ENCODE measurements at regions not wholly inside any gene's neighbourhood (a gene's known extent, or its start where the extent isn't known, plus 50 kb on each side); places are given as distances from the start of the nearest gene placed in this dataset.

DNA sequence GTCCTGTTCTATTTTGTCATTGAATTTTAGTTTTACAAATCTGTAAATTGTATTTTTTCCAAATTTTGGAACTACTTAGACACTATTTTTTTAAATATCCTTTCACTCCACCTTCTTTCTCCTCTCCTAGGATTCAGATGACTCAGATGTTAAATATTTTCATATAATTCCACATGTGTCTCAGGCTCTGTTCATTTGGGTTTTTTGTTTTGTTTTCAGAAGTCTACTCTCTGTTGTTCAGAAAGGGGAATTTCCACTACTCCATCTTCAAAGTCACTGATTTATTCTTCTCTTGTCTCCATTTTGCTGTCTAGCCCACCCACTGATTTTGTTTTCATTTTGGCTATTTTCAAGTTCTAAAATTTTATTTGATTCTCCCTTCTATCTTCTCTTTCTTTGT lies 264.0 kb upstream of the SLIT2 start:
- DNase-seq: no peak

DNA sequence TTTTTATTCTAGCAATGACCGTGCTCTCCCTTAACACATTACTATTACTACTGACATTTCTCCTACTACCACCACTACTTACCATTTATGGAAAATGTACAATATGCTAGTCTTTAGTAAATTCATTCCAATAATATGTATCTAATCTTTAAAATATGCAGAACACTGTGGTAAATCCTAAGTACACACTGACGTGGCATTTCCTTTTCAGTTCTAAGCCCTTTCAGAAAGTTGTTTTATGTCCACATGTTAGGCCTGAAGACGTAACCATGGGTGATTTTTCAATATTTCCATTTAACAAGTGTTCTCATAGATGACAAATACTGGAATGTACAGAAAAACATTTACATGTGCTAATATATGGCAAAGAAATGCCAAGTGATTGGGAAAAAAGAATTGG lies 268.6 kb upstream of the SLIT2 start:
- DNase-seq: no peak

DNA sequence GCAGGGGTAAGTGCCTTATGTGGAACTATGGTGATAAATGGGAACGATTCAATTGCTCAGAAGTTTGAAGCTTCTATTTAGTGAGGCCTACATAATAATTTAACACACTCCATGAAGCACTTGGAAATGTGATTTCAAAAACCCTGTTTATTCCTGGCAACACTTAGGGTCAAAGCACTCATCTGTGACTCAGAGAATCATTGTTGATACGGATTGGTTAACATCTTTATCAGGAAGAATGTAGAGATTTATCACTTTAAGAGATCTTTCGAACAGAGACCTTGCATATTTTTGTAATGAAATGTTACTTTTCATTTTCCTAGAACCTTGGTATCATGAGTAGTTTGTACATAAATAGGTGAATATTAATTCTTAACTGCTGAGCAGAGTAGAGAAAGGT lies 269.1 kb upstream of the SLIT2 start:
- no peak for DNase-seq

DNA sequence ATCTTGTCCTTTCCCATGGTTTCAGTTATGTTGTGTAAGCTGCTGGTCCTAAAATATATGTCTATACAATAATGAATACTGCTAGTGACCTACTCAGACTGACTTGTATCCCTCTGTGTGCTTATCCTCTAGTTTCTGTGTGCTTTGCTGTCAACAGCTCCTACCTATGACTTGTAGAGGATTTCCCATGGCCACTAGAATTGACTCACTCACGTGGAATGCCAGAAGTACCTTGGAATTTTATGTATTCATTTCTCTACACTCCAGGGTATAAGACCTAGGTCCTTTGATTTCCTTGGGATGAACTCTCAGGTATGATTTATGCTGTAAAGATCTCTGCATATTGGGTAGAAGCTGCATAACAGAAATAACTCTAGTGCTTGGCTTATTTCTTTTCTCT lies 279.9 kb upstream of the SLIT2 start:
- no peak for DNase-seq

DNA sequence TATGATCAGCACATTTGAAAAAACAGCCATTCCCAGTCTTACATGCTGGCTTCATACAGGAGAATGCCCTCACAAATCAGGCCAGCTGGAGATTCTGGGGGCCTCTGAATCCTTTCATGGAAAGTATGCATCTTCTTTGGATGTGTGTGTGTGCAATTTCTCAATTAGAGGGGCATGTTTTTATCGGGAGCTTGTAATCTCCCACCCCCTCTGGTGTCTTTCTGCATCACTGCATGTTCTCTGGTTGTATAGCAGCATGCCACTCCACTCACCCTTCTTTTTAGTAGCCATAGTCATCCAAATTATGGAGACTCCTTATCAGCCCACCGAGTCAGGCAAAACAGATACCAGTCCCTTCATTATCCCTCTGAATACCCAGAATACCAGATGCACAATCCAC lies 282.2 kb upstream of the SLIT2 start:
- no peak for DNase-seq

DNA sequence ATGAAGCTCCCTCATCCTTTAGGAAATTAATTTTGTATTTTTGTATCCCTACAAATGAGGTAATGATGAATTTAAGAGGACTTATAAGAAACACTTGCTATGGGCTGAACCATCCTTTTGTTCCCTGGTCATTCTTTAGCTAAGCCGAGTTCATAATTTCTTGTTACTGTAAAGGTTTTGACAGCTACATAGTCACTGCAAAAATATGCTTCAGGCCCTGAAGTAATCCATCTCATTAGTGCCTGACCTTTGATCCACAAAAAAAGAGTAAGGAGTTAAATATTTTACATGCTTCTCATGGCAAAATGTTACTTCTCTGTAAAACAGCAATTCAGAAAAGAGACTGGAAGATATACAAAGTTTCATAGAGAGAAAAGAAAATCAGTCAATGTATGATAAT lies 290.6 kb upstream of the SLIT2 start:
- DNase-seq: no peak

DNA sequence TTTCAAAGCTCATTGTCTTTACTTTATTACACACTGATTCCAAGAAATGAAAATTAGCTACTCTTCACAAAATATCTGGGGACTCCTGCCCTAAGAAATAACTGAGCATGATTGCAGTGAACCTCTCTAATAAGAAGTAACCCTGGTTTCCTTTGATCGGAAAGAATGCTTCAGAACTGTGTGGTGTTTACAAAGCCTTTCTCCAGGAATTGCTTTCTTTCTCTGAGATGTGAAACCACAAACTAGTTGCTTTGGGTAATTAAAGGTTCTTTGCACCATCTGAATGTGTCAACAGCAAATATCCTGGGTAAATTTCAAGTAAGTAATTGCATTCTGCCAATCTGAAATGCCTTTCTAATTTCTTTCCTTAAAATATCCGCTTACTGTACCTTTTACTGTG lies 292.9 kb upstream of the SLIT2 start:
- DNase-seq: no peak

DNA sequence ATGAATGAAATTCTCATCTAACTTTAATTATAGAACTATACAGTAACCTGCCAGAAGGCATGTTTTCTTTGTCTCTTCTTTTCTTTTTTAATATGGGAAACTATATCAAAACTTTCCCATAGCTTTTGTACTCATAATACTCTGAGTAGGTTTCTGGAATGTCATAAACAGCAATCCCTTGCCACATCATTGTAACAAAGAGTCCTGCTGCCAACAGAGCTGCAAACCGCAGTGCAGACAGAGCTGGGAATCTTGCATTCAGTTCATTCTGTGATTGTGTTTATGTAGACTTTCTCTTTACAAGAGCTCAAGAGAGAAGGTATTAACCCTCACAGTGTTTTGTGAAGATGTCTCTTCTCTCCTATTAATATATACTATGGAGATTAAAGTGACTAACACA lies 304.4 kb upstream of the SLIT2 start:
- DNase-seq: no peak

DNA sequence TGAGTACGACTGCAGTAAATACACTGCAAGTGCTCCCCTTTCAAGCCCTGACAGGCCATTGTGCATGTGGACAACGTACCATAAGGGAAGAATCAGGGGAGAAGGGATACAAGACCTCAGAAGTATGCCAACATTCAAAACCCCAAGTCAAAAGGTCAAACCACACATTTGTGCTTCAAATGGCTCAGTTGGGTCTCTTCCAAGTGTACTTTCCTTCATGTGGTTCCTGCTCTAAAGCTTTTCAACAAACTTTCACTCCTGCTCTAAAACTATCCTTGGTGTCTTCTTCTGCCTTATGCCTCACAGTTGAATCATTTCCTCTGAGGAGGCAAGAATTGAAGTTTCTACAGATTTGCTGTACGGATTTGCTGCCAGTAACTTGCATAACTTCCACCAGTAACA lies 305.7 kb upstream of the SLIT2 start:
- no peak for DNase-seq

DNA sequence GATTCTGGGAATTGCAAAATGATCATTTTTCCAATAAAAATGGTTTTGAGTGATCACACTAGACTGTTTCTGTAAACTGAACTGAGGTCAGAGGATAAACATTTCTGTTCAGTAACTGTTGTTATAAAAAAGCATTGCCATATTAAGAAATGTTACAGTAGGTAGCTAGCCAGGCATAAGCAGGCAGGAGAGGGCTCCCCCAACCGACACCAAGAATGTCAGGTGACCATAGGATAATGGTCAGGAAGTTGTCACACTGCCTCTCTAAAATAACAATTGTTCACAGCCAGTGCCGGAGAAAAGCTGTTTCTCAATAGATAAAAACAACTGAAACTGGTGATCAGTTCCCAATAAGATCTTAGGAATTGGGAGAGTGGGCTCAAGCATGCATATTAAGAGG lies 306.2 kb upstream of the SLIT2 start:
- no peak for DNase-seq

DNA sequence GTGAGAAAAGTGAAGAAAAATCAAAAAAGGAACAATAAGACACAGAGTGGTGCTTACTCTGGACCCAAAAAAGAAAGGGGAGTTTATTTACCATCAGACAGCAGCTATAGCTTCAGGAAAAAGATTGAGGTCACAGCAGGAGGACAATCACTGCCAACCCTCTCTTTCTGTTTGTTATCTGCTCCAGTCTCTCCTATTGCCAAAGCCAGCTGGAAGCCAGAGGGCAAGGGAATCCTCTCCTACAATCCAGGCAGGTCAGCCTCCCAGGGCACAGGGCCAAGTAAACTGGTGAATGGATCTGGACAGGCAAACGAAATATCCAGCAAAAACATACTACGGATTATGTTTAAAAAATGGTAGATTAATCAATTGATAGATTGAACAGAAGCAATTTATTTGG lies 306.9 kb upstream of the SLIT2 start:
- DNase-seq: no peak

DNA sequence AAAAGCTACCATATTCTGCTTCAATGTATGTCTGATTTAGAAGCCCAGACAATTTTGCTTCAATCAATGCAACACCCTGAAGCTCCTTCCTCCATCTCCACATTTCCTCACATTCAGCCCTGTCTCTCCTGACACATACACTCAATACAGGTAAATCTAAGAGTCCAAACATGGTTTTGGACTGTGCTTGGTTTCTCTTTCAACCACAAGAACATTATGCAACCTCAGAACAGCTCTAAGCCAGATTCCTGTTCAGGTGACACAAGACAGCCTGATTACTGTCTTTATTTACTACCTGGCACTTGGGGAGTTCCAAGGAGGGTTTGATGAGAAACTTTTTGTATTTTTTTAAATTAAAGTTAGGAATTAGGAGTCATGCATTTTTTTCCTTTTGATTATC lies 307.5 kb upstream of the SLIT2 start:
- no peak for DNase-seq

DNA sequence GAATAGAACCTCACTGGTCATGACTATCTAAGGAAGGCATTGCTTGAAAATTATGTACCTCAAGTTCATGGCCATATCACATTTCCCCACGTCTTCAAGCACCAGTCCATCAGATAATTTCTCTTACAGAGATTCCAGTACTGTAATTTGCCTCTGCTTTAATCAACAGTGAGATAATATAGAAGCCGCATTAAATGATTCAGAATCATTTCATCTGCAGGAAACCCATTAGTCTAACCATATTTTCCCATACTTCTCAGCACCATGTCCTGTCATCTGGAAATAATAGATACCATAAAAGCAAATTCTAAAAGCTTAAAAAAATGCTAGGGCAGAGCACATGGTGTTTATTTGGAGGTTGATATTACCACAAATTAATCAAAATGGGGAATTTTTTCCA lies 310.3 kb upstream of the SLIT2 start:
- no peak for DNase-seq

DNA sequence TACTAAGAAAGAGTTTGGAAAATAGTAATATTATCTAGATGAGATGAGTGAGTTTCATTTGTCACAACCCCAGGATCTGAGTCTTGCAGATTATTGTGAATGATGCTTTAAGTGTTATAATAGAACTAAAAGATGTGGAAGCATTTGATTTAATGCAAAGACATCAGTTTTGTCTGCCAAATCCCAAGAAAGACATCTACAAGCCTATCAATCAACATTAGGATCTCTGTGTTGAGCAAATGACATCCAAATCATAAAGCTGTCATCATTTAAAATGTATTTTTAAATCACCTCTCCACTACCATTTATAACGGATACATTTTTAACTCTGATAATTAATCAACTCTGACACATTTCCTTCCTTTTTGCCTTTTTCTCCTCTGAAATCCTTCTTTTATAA lies 310.8 kb upstream of the SLIT2 start:
- no peak for DNase-seq

DNA sequence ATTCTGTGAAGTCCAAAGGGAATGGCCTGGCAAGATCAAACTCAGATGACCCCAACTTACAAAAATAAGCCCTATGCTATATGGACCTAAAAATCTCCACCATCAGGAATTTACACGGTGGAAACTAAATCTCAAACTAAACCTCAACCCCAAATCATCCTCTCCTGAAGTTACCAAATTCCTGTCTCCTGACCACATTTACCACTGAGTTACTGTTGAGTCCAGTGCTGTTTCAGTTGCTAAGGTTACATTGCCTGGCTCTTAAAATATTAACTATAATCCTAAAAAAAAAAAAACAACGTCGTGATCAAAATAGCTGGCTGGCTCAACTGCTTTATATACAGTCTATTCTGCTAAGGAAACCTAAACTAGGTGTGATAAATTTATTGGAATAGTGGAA lies 315.2 kb upstream of the SLIT2 start:
- DNase-seq: no peak

DNA sequence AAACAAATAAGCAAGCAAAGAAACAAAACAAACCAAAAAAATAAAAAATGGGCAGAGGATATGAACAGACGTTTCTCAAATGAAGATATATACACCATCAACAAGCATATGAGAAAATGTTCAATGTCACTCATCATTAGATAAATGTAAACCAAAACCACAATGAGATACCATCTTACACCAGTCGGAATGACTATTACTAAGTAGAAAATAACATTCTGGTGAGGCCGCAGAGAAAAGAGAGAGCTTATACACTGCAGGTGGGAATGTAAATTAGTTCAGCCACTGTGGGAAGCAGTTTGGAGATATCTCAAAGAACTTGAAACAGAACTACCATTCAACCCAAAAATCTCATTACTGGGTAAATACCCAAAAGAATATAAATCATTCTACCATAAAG lies 321.0 kb upstream of the SLIT2 start:
- DNase-seq: no peak

DNA sequence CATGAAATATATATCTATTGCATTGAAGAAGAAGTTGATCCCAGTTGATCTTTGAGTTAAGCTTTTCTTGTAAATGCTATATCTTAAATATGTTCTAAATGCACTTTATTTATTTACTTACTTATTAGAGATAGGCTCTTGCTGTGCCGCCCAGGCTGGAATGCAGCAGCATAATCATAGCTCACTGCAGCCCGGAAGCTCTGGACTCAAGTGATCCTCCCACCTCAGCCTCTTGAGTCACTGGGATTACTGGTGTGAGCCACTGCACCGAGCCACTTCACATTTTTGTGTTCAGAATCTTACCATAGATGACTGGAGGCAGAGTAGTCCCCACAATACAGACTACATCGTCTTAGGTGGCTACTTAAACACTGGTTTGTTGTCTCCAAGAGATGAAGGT lies 324.3 kb upstream of the SLIT2 start:
- DNase-seq: no peak

DNA sequence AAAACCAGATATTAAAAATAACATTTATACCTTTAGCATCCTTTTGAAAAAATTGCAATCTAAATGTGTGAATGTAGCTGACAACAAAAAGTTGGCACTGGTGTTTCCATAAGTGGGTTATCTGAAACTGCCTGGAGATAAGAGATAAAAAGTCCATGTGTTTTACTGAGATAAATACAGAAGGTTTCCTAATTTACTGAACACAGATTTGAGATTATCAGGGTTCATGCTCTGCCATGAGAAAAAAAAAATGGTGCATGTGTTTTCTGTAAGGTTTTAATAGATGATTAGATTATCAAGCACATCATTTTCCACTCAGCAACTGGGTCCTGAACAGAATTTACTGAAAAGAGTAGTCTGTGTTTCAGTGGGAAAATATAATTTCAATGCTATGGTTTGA lies 326.2 kb upstream of the SLIT2 start:
- DNase-seq: no peak

DNA sequence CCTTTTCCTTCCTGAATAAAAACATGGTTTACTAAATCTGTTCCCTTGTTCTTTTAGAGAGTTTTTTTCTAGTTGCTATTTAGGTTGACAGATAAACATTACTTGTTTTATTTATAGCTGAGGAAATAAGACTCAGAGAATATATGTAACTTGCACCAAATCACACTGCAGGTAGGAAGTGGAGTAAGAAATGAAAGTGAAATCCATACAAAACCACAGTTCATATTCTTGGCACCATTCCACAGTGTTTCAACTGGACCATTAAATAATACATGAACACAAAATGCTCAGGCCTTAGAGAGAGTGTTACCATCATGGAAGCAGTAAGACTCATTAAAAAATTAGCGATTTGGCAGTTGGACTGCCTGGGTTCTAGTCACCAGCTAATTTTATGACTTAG lies 326.9 kb upstream of the SLIT2 start:
- DNase-seq: no peak

DNA sequence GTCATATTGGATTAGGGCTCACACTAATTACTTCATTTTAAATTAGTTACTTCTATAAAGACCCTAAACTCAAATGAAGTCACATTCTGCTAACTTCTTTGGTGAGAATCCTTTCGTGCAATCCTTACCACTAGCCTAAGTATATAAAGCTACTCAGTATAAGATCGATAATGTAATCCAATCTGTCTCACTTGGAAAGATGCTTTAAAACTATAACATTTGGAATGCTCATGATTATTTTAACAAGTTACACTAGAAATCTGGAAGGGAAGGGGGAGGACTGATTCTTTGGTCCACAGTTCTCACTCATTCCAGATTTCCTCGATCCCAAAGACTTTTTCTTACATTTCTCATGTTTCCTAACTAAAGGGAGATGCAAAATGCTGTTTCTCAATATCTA lies 336.4 kb upstream of the SLIT2 start:
- no peak for DNase-seq

DNA sequence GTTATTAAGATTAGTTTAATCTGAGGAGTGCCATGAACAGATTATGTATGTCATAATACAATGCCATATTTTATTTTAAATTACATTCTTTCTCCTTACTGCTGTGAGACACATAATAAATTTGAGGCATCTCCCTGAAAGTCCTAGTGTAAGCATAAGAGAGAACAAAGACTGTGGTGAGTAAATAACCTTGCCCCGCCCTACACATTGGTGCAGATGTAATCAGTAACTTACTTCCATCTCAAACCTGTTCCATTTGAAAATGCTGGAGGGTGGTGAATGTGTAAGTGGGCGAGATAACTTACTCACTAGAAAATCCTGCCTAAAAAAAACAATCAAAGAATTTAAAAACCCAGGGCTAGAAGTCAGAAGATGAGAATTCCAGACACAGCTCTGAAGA lies 338.1 kb upstream of the SLIT2 start:
- DNase-seq: no peak

DNA sequence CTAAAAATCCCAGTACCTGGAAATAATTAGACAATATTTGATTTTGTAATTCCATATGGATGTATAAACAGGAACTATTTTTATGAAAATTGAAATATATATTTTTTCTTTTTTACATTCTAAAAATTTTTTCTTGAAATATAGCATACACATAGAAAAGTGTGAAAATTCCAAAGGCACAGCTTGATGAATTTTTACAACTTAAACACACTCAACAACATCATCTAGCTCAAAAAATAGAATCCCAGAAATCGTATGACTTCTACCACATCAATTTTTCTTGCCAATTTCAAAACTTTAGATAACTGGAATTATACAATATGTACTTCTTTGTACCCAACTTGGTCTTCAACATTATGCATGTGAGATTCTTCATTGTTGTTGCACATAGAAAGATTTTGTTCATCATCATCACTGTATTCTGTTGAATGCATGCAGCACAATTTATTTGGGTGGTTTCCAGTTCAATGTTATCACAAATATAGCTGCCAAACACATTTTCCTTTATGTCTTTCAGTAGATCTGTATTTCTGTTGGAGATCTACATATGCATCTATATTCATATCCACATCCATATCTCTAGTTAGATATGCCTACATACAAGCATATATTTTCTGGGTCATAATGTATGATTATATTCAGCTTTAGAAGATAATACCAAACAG lies 340.7 kb upstream of the SLIT2 start:
- DNase-seq: no peak

DNA sequence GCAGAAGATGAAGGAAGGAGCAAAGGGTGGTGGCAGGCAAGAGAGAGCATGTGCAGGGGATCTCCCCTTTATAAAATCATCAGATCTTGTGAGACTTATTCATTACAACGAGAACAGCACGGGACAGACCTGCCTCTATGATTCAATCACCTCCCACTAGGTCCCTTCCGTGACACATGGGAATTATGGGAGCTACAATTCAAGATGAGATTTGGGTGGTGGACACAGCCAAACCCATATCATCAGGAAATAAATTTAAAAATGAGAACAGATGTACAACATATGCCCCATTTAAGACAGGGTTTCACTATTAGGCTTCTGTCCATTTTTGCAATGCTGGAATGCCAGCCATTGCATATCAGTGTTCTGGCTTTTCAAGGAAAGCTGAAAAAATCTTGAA lies 346.7 kb upstream of the SLIT2 start:
- no peak for DNase-seq

DNA sequence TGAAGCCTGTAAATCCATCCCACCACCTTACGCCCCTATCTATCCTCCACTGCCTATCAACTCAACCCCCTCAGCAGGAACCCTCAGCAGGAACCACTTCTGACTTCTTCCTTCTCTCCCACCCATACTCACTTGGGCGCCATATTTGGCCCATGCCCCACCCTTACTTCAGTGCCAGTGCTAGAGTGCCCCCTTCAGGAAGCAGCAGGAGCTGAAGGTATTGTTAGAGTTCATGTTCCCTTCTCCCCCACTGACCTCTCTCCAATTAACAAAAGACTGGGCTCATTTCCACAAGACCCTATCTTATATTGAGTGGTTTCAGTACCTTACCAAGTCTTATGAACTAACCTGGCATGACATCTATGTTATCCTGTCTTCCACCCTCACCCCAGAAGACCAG lies 363.1 kb upstream of the SLIT2 start:
- DNase-seq: no peak

DNA sequence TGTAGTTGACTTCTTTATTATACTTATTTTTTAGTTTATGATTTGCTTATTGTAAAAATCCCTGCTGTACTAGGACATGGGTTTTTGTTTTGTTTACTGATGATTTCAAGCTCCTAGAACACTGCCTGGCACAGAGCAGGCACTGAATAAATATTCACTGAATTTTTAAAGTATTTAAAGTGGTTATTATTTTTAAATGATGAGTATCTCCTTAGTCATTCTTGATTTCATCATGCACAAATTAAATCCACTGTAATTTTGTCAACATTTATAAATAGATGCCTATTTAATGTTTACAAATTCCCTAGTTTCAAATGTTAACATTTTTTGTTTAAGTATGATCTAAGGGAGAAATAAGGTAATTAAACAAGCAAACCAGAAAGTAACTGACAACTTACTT lies 367.9 kb upstream of the SLIT2 start:
- DNase-seq: no peak

DNA sequence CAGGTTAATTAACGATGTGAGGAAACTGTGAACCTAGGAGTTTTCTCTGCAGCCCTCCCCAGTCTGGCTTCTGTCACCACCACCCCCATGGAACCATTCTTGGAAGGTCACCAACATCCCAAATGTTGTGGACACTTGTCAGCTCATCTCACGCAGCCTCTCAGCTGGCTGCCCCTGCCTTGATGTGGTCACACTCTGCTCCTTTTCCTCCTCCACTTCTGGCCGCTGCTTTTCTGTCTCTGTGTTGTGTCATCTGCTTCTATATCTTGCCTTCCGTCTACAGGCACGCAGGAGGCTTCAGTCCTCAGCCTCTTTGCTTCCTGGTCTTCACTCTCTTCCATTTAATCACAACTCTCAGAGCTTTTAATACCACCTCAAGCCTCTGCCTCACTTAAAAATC lies 371.5 kb upstream of the SLIT2 start:
- DNase-seq: no peak

Measured in activated CD4-positive, alpha-beta T cell treated with anti-CD3 and anti-CD28 coated beads for 1 hour (primary cell).